H9 (cell line): ENCODE measurements at regions not wholly inside any gene's neighbourhood (a gene's known extent, or its start where the extent isn't known, plus 50 kb on each side); places are given as distances from the start of the nearest gene placed in this dataset.

Source experiments
- DNase-seq: peaks from one replicate; pipeline ENCODE4 v3.0.0-alpha.2; 2017
- H2AFZ ChIP-seq: one replicate; pipeline ENCODE4 v1.6.1; 2013; ENCODE audit warnings: mild to moderate bottlenecking, low read length, control low read depth, moderate library complexity
- H2AK5ac ChIP-seq: 2 replicates; pipeline ENCODE4 v1.6.1; 2013; ENCODE audit warnings: low read length, control low read depth, mixed read lengths; ENCODE audit not compliant: insufficient read length
- H2BK120ac ChIP-seq: one replicate; pipeline ENCODE4 v1.6.1; 2013; ENCODE audit warnings: low read depth, mild to moderate bottlenecking, low read length, control low read depth, inconsistent platforms; ENCODE audit not compliant: poor library complexity, severe bottlenecking
- H2BK12ac ChIP-seq: 2 replicates; pipeline ENCODE4 v1.6.1; 2013; ENCODE audit warnings: low read length, control low read depth, mixed read lengths, low read depth; ENCODE audit not compliant: insufficient read length
- H2BK15ac ChIP-seq: 2 replicates; pipeline ENCODE4 v1.6.1; 2013; ENCODE audit warnings: low read depth, low read length, control low read depth
- H2BK20ac ChIP-seq: one replicate; pipeline ENCODE4 v1.6.1; 2013; ENCODE audit warnings: low read depth, mild to moderate bottlenecking, low read length, control low read depth, inconsistent platforms; ENCODE audit not compliant: poor library complexity, severe bottlenecking
- H2BK5ac ChIP-seq: 2 replicates; pipeline ENCODE4 v1.6.1; 2013; ENCODE audit warnings: low read length, control low read depth, mixed read lengths; ENCODE audit not compliant: insufficient read length
- H3K14ac ChIP-seq: 2 replicates; pipeline ENCODE4 v1.6.1; 2013; ENCODE audit warnings: low read length, control low read depth; ENCODE audit not compliant: insufficient read depth
- H3K18ac ChIP-seq: 2 replicates; pipeline ENCODE4 v1.6.1; 2013; ENCODE audit warnings: low read depth, mild to moderate bottlenecking, mixed read lengths, low read length, control low read depth; ENCODE audit not compliant: insufficient read length
- H3K23ac ChIP-seq: 2 replicates; pipeline ENCODE4 v1.6.1; 2013; ENCODE audit warnings: low read length, control low read depth, mixed read lengths, low read depth; ENCODE audit not compliant: insufficient read length
- H3K23me2 ChIP-seq: 2 replicates; pipeline ENCODE4 v1.6.1; 2013; ENCODE audit warnings: low read depth, mild to moderate bottlenecking, mixed read lengths, low read length, control low read depth; ENCODE audit not compliant: insufficient read length, poor library complexity, severe bottlenecking
- H3K27ac ChIP-seq: 2 replicates; pipeline ENCODE4 v1.5.1; 2013; ENCODE audit warnings: low read length, control low read depth, mixed read lengths, low read depth; ENCODE audit not compliant: insufficient read length
- H3K27me3 ChIP-seq: 2 replicates; pipeline ENCODE4 v1.6.1; 2013; ENCODE audit warnings: low read length, control low read depth, inconsistent platforms; ENCODE audit not compliant: insufficient read depth
- H3K4ac ChIP-seq: 2 replicates; pipeline ENCODE4 v1.6.1; 2013; ENCODE audit warnings: low read depth, mild to moderate bottlenecking, control low read depth, inconsistent platforms, low read length, moderate library complexity
- H3K4me1 ChIP-seq: 2 replicates; pipeline ENCODE4 v1.6.1; 2013; ENCODE audit warnings: low read length, control low read depth, inconsistent platforms; ENCODE audit not compliant: insufficient read depth
- H3K4me2 ChIP-seq: 2 replicates; pipeline ENCODE4 v1.6.1; 2013; ENCODE audit warnings: low read length, control low read depth, mixed read lengths; ENCODE audit not compliant: insufficient read length, insufficient read depth
- H3K56ac ChIP-seq: 2 replicates; pipeline ENCODE4 v1.6.1; 2013; ENCODE audit warnings: low read depth, mild to moderate bottlenecking, mixed read lengths, low read length, control low read depth; ENCODE audit not compliant: insufficient read length
- H3K79me1 ChIP-seq: 2 replicates; pipeline ENCODE4 v1.6.1; 2013; ENCODE audit warnings: low read depth, mild to moderate bottlenecking, moderate library complexity, low read length, control low read depth, inconsistent platforms; ENCODE audit not compliant: insufficient read depth, poor library complexity, severe bottlenecking
- H3K79me2 ChIP-seq: 2 replicates; pipeline ENCODE4 v1.6.1; 2013; ENCODE audit warnings: low read length, control low read depth, inconsistent platforms; ENCODE audit not compliant: insufficient read depth
- H3K9ac ChIP-seq: 2 replicates; pipeline ENCODE4 v1.6.1; 2013; ENCODE audit warnings: low read length, control low read depth, mixed read lengths; ENCODE audit not compliant: insufficient read length; ENCODE audit errors: extremely low read depth
- H3K9me3 ChIP-seq: one replicate; pipeline ENCODE4 v1.6.1; 2013; ENCODE audit warnings: low read depth, low read length, inconsistent platforms; ENCODE audit not compliant: control insufficient read depth
- H3T11ph ChIP-seq: one replicate; pipeline ENCODE4 v1.6.1; 2013; ENCODE audit warnings: mild to moderate bottlenecking, low read length, control low read depth, inconsistent platforms
- H4K20me1 ChIP-seq: one replicate; pipeline ENCODE4 v1.6.1; 2013; ENCODE audit not compliant: control insufficient read depth, insufficient read length, insufficient read depth
- H4K5ac ChIP-seq: 2 replicates; pipeline ENCODE4 v1.6.1; 2013; ENCODE audit warnings: low read depth, mild to moderate bottlenecking, mixed read lengths, low read length, control low read depth; ENCODE audit not compliant: insufficient read length
- H4K8ac ChIP-seq: replicated peaks from 2 replicates; pipeline ENCODE4 v1.6.1; 2013; ENCODE audit warnings: low read length, control low read depth, mixed read lengths, low read depth; ENCODE audit not compliant: insufficient read length
- H4K91ac ChIP-seq: 2 replicates; pipeline ENCODE4 v1.6.1; 2013; ENCODE audit warnings: low read depth, mild to moderate bottlenecking, moderate library complexity, mixed read lengths, low read length, control low read depth; ENCODE audit not compliant: insufficient read length
- H3K27ac Mint-ChIP-seq, 3 experiments: 2 replicates in 2 of 3; 3 replicates in 1 of 3; pipeline ENCODE4 v1.8.0; 2020 to 2021; ENCODE audit warnings: mixed read lengths in 3 of 3, mild to moderate bottlenecking in 1 of 3, moderate library complexity in 1 of 3
- H3K27me3 Mint-ChIP-seq: 2 replicates; pipeline ENCODE4 v1.8.0; 2021; ENCODE audit warnings: low read depth, mild to moderate bottlenecking, moderate library complexity, mixed read lengths
- H3K36me3 Mint-ChIP-seq, 3 experiments: 2 replicates in 2 of 3; 3 replicates in 1 of 3; pipeline ENCODE4 v1.8.0; 2020 to 2021; ENCODE audit warnings: low read depth in 3 of 3, mixed read lengths in 3 of 3; ENCODE audit not compliant: insufficient read depth in 1 of 3
- H3K4me1 Mint-ChIP-seq, 2 experiments: 2 replicates each; pipeline ENCODE4 v1.8.0; 2020; ENCODE audit warnings: mixed read lengths in 2 of 2
- H3K4me3 Mint-ChIP-seq, 2 experiments: 2 replicates in 1 of 2; 3 replicates in 1 of 2; pipeline ENCODE4 v1.8.0; 2020 to 2021; ENCODE audit warnings: mild to moderate bottlenecking in 2 of 2, mixed read lengths in 2 of 2, moderate library complexity in 1 of 2
- H3K9me3 Mint-ChIP-seq, 2 experiments: 2 replicates in 1 of 2; 3 replicates in 1 of 2; pipeline ENCODE4 v1.8.0; 2020; ENCODE audit warnings: mild to moderate bottlenecking in 2 of 2, mixed read lengths in 2 of 2, moderate library complexity in 1 of 2
- WGBS: extraction: QIAGEN DNeasy Blood & Tissue Kit; methylation state at CpG from one replicate; pipeline ENCODE4 v1.1.7; 2013; ENCODE audit warnings: missing lambda C conversion rate, low lambda C conversion rate, mixed read lengths; ENCODE audit not compliant: insufficient read length; ENCODE audit errors: extremely low coverage; 5-methylcytosine and 5-hydroxymethylcytosine counted together
- TF ChIP-seq, protein P1 (sequence below): fragments of 200-600 bp; sonication (generic); conservative IDR thresholded peaks from 3 replicates; pipeline ENCODE4 v1.8.0; 2021; ENCODE audit warnings: antibody characterized with exemption, mild to moderate bottlenecking

- Mint-ChIP-seq H3K27me3 (peaks cover 19% of the 10 kb centered on the region), H3K4me3 (no peak overlapping the region), H3K27ac (no peak overlapping the region), H3K36me3 (peaks cover 0 to 15% (median 4%) of the 10 kb centered on the region in 3 experiments; a peak in 5 of 7 replicates), H3K9me3 (peaks cover 13 to 18% of the 10 kb centered on the region in 2 experiments), H3K4me1 (peaks cover 10 to 11% of the 10 kb centered on the region in 2 experiments)
- H3K4me2 ChIP-seq = no peak overlapping the region
- H2AK5ac ChIP-seq = no peak overlapping the region
- no peak overlapping the region for H3K56ac ChIP-seq
- H3T11ph ChIP-seq = no peak overlapping the region
- H2BK15ac ChIP-seq = no peak overlapping the region
- H4K5ac ChIP-seq = no peak overlapping the region
- H2AFZ ChIP-seq = no peak overlapping the region
- H3K79me2 ChIP-seq = no peaks in the 10 kb centered on the region
- H2BK20ac ChIP-seq = no peak overlapping the region
- DNase-seq = no peak
- H4K91ac ChIP-seq = no peak overlapping the region
- TF ChIP-seq, protein P1, sequence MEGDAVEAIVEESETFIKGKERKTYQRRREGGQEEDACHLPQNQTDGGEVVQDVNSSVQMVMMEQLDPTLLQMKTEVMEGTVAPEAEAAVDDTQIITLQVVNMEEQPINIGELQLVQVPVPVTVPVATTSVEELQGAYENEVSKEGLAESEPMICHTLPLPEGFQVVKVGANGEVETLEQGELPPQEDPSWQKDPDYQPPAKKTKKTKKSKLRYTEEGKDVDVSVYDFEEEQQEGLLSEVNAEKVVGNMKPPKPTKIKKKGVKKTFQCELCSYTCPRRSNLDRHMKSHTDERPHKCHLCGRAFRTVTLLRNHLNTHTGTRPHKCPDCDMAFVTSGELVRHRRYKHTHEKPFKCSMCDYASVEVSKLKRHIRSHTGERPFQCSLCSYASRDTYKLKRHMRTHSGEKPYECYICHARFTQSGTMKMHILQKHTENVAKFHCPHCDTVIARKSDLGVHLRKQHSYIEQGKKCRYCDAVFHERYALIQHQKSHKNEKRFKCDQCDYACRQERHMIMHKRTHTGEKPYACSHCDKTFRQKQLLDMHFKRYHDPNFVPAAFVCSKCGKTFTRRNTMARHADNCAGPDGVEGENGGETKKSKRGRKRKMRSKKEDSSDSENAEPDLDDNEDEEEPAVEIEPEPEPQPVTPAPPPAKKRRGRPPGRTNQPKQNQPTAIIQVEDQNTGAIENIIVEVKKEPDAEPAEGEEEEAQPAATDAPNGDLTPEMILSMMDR = no peak
- no peak overlapping the region for H3K14ac ChIP-seq
- no peak overlapping the region for H3K4ac ChIP-seq
- H3K27ac ChIP-seq = no peak overlapping the region
- H4K8ac ChIP-seq = no peak overlapping the region
- no peak overlapping the region for H2BK120ac ChIP-seq
- H3K23ac ChIP-seq = no peak overlapping the region
- no peak overlapping the region for H3K18ac ChIP-seq
- no peak overlapping the region for H2BK12ac ChIP-seq
- no peaks in the 10 kb centered on the region for H3K23me2 ChIP-seq
- no peak overlapping the region for H2BK5ac ChIP-seq
- H4K20me1 ChIP-seq = no peaks in the 10 kb centered on the region
- no peaks in the 10 kb centered on the region for H3K4me1 ChIP-seq
- WGBS = no CpG with 5 or more reads among the region's 2 CpGs
- H3K79me1 ChIP-seq = no peaks in the 10 kb centered on the region
- no peak overlapping the region for H3K9ac ChIP-seq
- no peaks in the 10 kb centered on the region for H3K9me3 ChIP-seq
- H3K27me3 ChIP-seq = no peaks in the 10 kb centered on the region
Observed at GRCh38 chr10:28935061-28935460, 257.7 kb downstream of the BAMBI start.
